ENCODE measurements at regions not wholly inside any gene's neighbourhood (a gene's known extent, or its start where the extent isn't known, plus 50 kb on each side); places are given as distances from the start of the nearest gene placed in this dataset.

DNA sequence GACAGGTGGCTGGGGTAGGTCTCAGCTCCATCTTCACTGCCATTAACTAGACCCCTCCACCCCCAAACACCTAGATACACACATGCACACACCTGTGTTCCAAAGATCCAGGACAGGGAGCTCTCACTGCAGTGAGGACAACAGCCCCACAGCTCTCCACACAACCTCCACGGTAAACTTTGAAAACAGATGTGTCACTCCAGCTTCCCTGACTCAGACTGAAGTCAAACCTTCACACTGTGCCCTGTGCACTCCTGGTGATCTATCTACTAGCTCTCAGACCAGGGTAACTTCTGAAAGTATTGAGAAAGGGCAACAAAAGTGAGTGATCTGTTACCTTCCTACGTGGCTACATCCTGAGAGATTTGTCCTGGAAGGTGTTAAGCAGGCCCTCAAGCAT is 519.8 kb downstream of the XPNPEP1 start:
- TF ChIP-seq, protein P1, sequence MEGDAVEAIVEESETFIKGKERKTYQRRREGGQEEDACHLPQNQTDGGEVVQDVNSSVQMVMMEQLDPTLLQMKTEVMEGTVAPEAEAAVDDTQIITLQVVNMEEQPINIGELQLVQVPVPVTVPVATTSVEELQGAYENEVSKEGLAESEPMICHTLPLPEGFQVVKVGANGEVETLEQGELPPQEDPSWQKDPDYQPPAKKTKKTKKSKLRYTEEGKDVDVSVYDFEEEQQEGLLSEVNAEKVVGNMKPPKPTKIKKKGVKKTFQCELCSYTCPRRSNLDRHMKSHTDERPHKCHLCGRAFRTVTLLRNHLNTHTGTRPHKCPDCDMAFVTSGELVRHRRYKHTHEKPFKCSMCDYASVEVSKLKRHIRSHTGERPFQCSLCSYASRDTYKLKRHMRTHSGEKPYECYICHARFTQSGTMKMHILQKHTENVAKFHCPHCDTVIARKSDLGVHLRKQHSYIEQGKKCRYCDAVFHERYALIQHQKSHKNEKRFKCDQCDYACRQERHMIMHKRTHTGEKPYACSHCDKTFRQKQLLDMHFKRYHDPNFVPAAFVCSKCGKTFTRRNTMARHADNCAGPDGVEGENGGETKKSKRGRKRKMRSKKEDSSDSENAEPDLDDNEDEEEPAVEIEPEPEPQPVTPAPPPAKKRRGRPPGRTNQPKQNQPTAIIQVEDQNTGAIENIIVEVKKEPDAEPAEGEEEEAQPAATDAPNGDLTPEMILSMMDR (IDR thresholded peaks at IDR 0.05): no peak
- no peak for TF ChIP-seq POLR2A (IDR thresholded peaks at IDR 0.05)

Measured in testis (tissue), 2 donors.